ENCODE measurements at regions not wholly inside any gene's neighbourhood (a gene's known extent, or its start where the extent isn't known, plus 50 kb on each side); places are given as distances from the start of the nearest gene placed in this dataset.

DNA sequence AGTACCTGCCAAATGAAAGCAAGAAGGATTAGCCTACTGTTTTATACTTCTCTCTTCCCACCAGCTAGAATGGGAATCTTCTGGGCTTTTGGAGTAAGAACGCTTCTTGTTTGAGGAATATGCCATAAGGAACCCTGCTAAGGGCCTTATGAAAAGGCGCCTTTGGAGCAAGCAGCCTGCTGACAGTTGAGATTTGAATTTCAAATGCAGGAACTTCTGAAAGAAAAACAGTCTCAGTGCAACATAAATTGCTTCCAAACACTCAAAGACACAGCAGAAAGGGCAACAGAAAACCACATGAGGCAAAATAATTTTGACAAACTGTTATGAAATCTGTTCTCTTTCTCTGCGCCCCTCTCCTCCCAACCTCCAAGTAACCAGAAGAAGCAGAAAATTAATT lies 149.4 kb upstream of the B3GAT2 start:
- H3K4me3 ChIP-seq, result no peak overlapping the region
- DNase-seq (ENCODE audit: low spot score), result no peak
- H3K36me3 ChIP-seq, result no peaks in the 10 kb centered on the region
- no peak for TF ChIP-seq POLR2A (IDR thresholded peaks at IDR 0.05)
- TF ChIP-seq POLR2AphosphoS5 (IDR thresholded peaks at IDR 0.05), result no peak
- TF ChIP-seq, protein P1, sequence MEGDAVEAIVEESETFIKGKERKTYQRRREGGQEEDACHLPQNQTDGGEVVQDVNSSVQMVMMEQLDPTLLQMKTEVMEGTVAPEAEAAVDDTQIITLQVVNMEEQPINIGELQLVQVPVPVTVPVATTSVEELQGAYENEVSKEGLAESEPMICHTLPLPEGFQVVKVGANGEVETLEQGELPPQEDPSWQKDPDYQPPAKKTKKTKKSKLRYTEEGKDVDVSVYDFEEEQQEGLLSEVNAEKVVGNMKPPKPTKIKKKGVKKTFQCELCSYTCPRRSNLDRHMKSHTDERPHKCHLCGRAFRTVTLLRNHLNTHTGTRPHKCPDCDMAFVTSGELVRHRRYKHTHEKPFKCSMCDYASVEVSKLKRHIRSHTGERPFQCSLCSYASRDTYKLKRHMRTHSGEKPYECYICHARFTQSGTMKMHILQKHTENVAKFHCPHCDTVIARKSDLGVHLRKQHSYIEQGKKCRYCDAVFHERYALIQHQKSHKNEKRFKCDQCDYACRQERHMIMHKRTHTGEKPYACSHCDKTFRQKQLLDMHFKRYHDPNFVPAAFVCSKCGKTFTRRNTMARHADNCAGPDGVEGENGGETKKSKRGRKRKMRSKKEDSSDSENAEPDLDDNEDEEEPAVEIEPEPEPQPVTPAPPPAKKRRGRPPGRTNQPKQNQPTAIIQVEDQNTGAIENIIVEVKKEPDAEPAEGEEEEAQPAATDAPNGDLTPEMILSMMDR (IDR thresholded peaks at IDR 0.05), result no peak
- no peak overlapping the region for H3K27ac ChIP-seq
- intact Hi-C loops (cut with DNase I), result no loop called here
- no peaks in the 10 kb centered on the region for H3K27me3 ChIP-seq (replicated peaks; ENCODE audit: insufficient read depth)
- WGBS, result 95% methylated on average over 3 of the region's 3 CpGs
- no peaks in the 10 kb centered on the region for H3K4me1 ChIP-seq (replicated peaks)
- H3K9me3 ChIP-seq, result no peaks in the 10 kb centered on the region

DNA sequence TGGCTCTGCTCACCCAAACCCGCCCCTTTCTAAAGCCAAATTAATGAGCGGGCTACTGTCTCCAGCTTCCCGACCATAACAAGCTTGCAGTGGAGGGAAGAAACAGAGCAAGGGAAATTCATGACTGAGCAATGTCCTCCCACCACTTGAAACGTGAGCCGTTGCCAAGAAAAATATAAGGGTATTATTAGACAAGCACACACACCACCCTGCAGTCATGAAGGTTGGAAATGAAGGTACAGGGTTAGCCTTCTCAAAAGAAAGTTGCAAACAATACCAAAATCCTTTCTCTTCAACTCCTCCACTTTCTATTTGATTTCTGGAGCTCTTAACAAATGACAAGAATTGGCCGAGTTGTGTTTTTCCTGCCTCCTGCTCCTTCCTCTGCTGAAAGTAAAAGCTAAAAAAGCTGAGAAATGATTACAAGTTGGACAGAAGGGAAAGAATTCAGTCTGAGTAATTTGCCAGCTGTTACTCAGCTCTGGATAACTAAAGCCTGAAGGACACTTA lies 151.1 kb upstream of the B3GAT2 start:
- no peaks in the 10 kb centered on the region for H3K9me3 ChIP-seq
- H3K4me1 ChIP-seq (replicated peaks), result no peaks in the 10 kb centered on the region
- no peaks in the 10 kb centered on the region for H3K36me3 ChIP-seq
- WGBS, result 2% methylated on average over 6 of the region's 6 CpGs
- DNase-seq (ENCODE audit: low spot score), result no peak
- no peak overlapping the region for H3K4me3 ChIP-seq
- H3K27me3 ChIP-seq (replicated peaks; ENCODE audit: insufficient read depth), result no peaks in the 10 kb centered on the region
- TF ChIP-seq POLR2A (IDR thresholded peaks at IDR 0.05), result no peak
- TF ChIP-seq, protein P1 (IDR thresholded peaks at IDR 0.05), result no peak
- TF ChIP-seq POLR2AphosphoS5 (IDR thresholded peaks at IDR 0.05), result no peak
- intact Hi-C loops (cut with DNase I), result no loop called here
- no peak overlapping the region for H3K27ac ChIP-seq

DNA sequence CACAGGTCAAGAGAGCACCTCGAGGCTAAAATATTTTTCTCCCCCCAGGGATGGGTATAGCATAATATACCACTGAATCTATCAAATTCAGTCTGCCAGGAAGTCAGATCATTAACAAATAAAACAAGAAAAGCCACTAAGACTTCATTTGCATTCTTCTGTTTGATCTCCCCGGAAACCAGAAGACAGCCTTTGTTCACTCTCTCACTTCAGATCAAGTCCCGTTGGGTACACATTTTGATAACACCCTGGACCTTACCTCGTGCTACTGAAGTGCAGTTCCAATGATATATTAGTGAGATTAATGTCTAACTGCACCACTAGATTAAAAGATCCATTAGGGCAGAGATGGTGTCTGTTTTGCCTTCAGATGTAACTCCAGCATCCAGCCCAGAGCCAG lies 157.7 kb upstream of the B3GAT2 start:
- Histone ChIP-seq H3K27me3 (replicated peaks; ENCODE audit: insufficient read depth) (no peaks in the 10 kb centered on the region), H3K9me3 (no peaks in the 10 kb centered on the region), H3K4me1 (replicated peaks) (no peaks in the 10 kb centered on the region), H3K4me3 (no peak overlapping the region), H3K36me3 (no peaks in the 10 kb centered on the region), H3K27ac (no peak overlapping the region)
- TF ChIP-seq, protein P1 (IDR thresholded peaks at IDR 0.05), result no peak
- TF ChIP-seq POLR2A (IDR thresholded peaks at IDR 0.05) (no peak), POLR2AphosphoS5 (IDR thresholded peaks at IDR 0.05) (no peak)
- no peak for DNase-seq (ENCODE audit: low spot score)
- intact Hi-C loops (cut with DNase I), result no loop called here
- WGBS, result 19% methylated on average over 4 of the region's 4 CpGs

DNA sequence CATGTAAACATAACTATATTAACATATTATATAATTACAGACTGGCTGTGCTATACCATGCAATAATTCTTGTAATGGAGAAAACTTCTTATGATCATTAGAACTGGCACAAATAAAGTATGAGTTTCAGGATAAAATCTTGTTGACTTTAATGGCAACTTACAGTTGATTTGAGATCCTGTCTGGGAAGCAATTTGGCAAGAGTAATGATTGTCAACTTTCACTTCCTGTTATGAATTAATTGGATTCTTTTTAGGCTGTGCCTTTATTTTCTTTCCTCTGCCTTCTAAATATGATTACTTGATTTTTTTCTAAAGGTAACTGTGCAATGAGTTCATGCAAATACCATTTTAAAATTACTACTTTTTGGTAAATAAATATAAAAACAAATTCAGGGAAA lies 158.1 kb upstream of the B3GAT2 start:
- no peaks in the 10 kb centered on the region for H3K4me1 ChIP-seq (replicated peaks)
- no peak overlapping the region for H3K27ac ChIP-seq
- no peaks in the 10 kb centered on the region for H3K9me3 ChIP-seq
- H3K4me3 ChIP-seq, result no peak overlapping the region
- DNase-seq (ENCODE audit: low spot score), result no peak
- intact Hi-C loops (cut with DNase I), result no loop called here
- no peaks in the 10 kb centered on the region for H3K36me3 ChIP-seq
- TF ChIP-seq, protein P1 (IDR thresholded peaks at IDR 0.05), result no peak
- TF ChIP-seq POLR2AphosphoS5 (IDR thresholded peaks at IDR 0.05) (no peak), POLR2A (IDR thresholded peaks at IDR 0.05) (no peak)
- H3K27me3 ChIP-seq (replicated peaks; ENCODE audit: insufficient read depth), result no peaks in the 10 kb centered on the region

DNA sequence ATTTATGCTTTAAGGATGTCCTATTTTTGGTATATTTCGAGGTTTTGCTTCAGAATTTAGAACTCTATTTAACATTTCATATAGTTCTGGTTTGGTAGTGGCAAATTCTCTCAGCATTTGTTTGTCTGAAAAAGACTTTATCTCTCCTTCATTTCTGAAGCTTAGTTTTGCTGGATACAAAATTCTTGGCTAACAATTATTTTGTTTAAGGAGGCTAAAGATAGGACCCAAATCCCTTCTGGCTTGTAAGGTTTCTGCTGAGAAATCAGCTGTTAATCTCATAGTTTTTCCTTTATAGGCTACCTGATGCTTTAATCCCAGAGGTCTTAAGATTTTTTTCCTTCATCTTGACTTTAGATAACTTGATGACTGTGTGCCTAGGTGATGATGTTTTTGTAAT lies 162.7 kb upstream of the B3GAT2 start:
- WGBS, result 69% methylated on average over 1 of the region's 1 CpG
- Histone ChIP-seq H3K27ac (no peak overlapping the region), H3K4me1 (replicated peaks) (no peaks in the 10 kb centered on the region), H3K4me3 (no peak overlapping the region), H3K9me3 (no peaks in the 10 kb centered on the region), H3K36me3 (no peaks in the 10 kb centered on the region), H3K27me3 (replicated peaks; ENCODE audit: insufficient read depth) (no peaks in the 10 kb centered on the region)
- intact Hi-C loops (cut with DNase I), result no loop called here
- DNase-seq (ENCODE audit: low spot score), result no peak
- no peak for TF ChIP-seq POLR2A (IDR thresholded peaks at IDR 0.05)
- TF ChIP-seq, protein P1 (IDR thresholded peaks at IDR 0.05), result no peak
- TF ChIP-seq POLR2AphosphoS5 (IDR thresholded peaks at IDR 0.05), result no peak

Data from prostate gland (tissue), 2 donors.